SK-N-SH treated with all-trans-retinoic acid at 6 μM for 48 hours (cell line): ENCODE measurements at regions not wholly inside any gene's neighbourhood (a gene's known extent, or its start where the extent isn't known, plus 50 kb on each side); places are given as distances from the start of the nearest gene placed in this dataset.

Experiments used
- ATAC-seq: fragments of 200-7000 bp; cut with Tn5 transposase; 3 replicates; pipeline ENCODE4 v1.9.1; 2020; ENCODE audit warnings: mild to moderate bottlenecking, moderate library complexity
- ARNTL ChIP-seq: fragments of 450-650 bp; formaldehyde crosslinking; IDR thresholded peaks from 2 replicates; pipeline ENCODE4 v1.5.0; 2020; ENCODE audit warnings: low read depth, mild to moderate bottlenecking, moderate library complexity, borderline replicate concordance
- BACH2 ChIP-seq: fragments of 250-450 bp; sonication (Bioruptor Pico); IDR thresholded peaks from 2 replicates; pipeline ENCODE4 v1.9.0; 2021; ENCODE audit warnings: mild to moderate bottlenecking, borderline replicate concordance
- CSDC2 ChIP-seq: fragments of 250-450 bp; sonication (Bioruptor Pico); IDR thresholded peaks from 2 replicates; pipeline ENCODE4 v1.5.0; 2020; ENCODE audit warnings: mild to moderate bottlenecking, moderate library complexity
- ESRRG ChIP-seq: fragments of 250-450 bp; sonication (Bioruptor Pico); IDR thresholded peaks from 2 replicates; pipeline ENCODE4 v1.6.1; 2021; ENCODE audit warnings: mild to moderate bottlenecking
- GLIS3 ChIP-seq: fragments of 250-450 bp; sonication (Bioruptor Pico); IDR thresholded peaks from 2 replicates; pipeline ENCODE4 v1.5.0; 2020; ENCODE audit warnings: mild to moderate bottlenecking, moderate library complexity
- ISL1 ChIP-seq: fragments of 250-450 bp; sonication (Bioruptor Pico); IDR thresholded peaks from 2 replicates; pipeline ENCODE4 v2.1.2; 2022; ENCODE audit warnings: mild to moderate bottlenecking, moderate library complexity
- OSR1 ChIP-seq: fragments of 250-450 bp; sonication (Bioruptor Pico); IDR thresholded peaks from 2 replicates; pipeline ENCODE4 v1.8.0; 2022; ENCODE audit warnings: moderate library complexity, mild to moderate bottlenecking, inconsistent platforms
- PPARA ChIP-seq: fragments of 250-450 bp; sonication (Bioruptor Pico); IDR thresholded peaks from 2 replicates; pipeline ENCODE4 v1.5.0; 2020; ENCODE audit warnings: mild to moderate bottlenecking, borderline replicate concordance
- RARB ChIP-seq: fragments of 250-450 bp; sonication (Bioruptor Pico); IDR thresholded peaks from 2 replicates; pipeline ENCODE4 v1.8.0; 2021; ENCODE audit warnings: mild to moderate bottlenecking, moderate library complexity
- SNAI2 ChIP-seq: fragments of 250-450 bp; sonication (Bioruptor Pico); IDR thresholded peaks from 2 replicates; pipeline ENCODE4 v1.5.0; 2020; ENCODE audit warnings: mild to moderate bottlenecking, moderate library complexity
- TCF4 ChIP-seq: fragments of 250-450 bp; sonication (Bioruptor Pico); IDR thresholded peaks from 2 replicates; pipeline ENCODE4 v1.8.0; 2021; ENCODE audit warnings: mild to moderate bottlenecking, moderate library complexity, borderline replicate concordance
- TOX ChIP-seq: fragments of 250-450 bp; sonication (Bioruptor Pico); IDR thresholded peaks from 2 replicates; pipeline ENCODE4 v1.8.0; 2021; ENCODE audit warnings: mild to moderate bottlenecking, moderate library complexity, borderline replicate concordance
- ZC3H10 ChIP-seq: fragments of 250-450 bp; sonication (Bioruptor Pico); IDR thresholded peaks from 2 replicates; pipeline ENCODE4 v1.5.1; 2021; ENCODE audit warnings: mild to moderate bottlenecking, moderate library complexity
- ZFP3 ChIP-seq: fragments of 250-450 bp; sonication (Bioruptor Pico); IDR thresholded peaks from 2 replicates; pipeline ENCODE4 v1.5.0; 2020; ENCODE audit warnings: mild to moderate bottlenecking, moderate library complexity
- ZFP30 ChIP-seq: fragments of 450-650 bp; formaldehyde crosslinking; IDR thresholded peaks from 2 replicates; pipeline ENCODE4 v1.5.0; 2022; ENCODE audit warnings: mild to moderate bottlenecking, moderate library complexity
- ZNF565 ChIP-seq: fragments of 450-650 bp; formaldehyde crosslinking; conservative IDR thresholded peaks from 2 replicates; pipeline ENCODE4 v1.5.0; 2020; ENCODE audit warnings: low read depth, mild to moderate bottlenecking, moderate library complexity
- ZNF70 ChIP-seq: fragments of 450-650 bp; formaldehyde crosslinking; IDR thresholded peaks from 2 replicates; pipeline ENCODE4 v1.5.0; 2020; ENCODE audit warnings: mild to moderate bottlenecking, moderate library complexity
- ZNF8 ChIP-seq: fragments of 450-650 bp; formaldehyde crosslinking; IDR thresholded peaks from 2 replicates; pipeline ENCODE4 v1.5.0; 2020; ENCODE audit warnings: mild to moderate bottlenecking, moderate library complexity
- TF ChIP-seq, protein P1 (sequence below): fragments of 250-450 bp; sonication (Bioruptor Pico); IDR thresholded peaks from 2 replicates; pipeline ENCODE4 v1.5.1; 2021; ENCODE audit warnings: mild to moderate bottlenecking, moderate library complexity
- TF ChIP-seq, protein P2 (sequence below): fragments of 250-450 bp; sonication (Bioruptor Pico); IDR thresholded peaks from 2 replicates; pipeline ENCODE4 v1.8.0; 2020; ENCODE audit warnings: mild to moderate bottlenecking, moderate library complexity, borderline replicate concordance
- TF ChIP-seq, protein P3 (sequence below): fragments of 250-450 bp; sonication (Bioruptor Pico); IDR thresholded peaks from 2 replicates; pipeline ENCODE4 v1.8.0; 2021; ENCODE audit warnings: low read depth, mild to moderate bottlenecking, moderate library complexity, borderline replicate concordance
- TF ChIP-seq, protein P4 (sequence below): fragments of 250-450 bp; sonication (Bioruptor Pico); IDR thresholded peaks from 2 replicates; pipeline ENCODE4 v1.5.1; 2020; ENCODE audit warnings: low read depth, mild to moderate bottlenecking, moderate library complexity
- TF ChIP-seq, protein P5 (sequence below): fragments of 250-450 bp; sonication (Bioruptor Pico); IDR thresholded peaks from 2 replicates; pipeline ENCODE4 v1.5.0; 2020; ENCODE audit warnings: mild to moderate bottlenecking, moderate library complexity

DNA sequence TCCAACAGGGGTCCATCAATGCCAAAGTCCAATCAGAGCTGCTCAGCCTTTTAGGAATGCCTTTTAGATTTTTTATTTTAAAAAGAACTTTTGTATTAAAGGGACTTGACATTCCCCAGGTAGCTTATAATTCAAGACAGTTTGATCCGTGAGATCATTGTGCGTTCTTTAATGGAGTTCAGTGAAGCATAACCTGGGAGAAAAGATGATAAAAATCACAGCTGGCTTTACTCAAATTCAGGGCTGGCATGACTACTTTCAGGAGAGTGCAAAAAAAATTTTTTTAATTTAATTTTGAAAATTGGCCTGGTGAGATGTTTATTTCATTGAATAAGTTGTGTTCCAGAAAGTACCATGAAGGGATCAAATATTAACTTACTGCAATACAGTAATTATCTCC is 118.2 kb downstream of the VCX2 start:
- no peak for ATAC-seq
- 0 out of 2 replicates have a peak, but pooled peaks have one; percentile 34 for TF ChIP-seq TCF4
- TF ChIP-seq OSR1 (CRISPR knock-in tag): no peak
- peak; percentile 77 for TF ChIP-seq ISL1 (CRISPR knock-in tag)

DNA sequence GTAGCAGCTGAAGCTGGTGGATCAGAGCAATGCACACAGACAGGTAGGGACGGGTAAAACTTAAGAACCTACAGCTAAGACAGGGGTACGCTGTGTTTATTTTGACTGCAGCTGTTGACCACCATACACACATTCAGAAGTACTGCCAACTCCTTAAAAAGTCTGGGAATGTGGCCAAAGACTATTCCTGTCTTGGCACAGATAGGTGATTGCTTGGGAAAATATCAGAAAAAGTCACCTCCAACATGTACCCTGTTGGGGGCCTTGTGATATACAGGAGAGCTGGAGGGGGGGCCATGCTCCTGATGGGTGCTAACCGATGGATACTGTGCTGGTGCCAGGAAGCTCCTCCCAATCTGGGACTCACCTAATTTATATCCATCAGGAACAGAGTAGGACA is 121.2 kb downstream of the VCX2 start:
- no peak for ATAC-seq
- TF ChIP-seq GLIS3 (CRISPR knock-in tag) (no peak), TOX (CRISPR knock-in tag) (no peak), PPARA (CRISPR knock-in tag) (no peak), ESRRG (CRISPR knock-in tag) (no peak), ISL1 (CRISPR knock-in tag) (no peak), ZC3H10 (CRISPR knock-in tag) (no peak), CSDC2 (no peak), ARNTL (no peak), ZNF8 (no peak), SNAI2 (CRISPR knock-in tag) (no peak), ZNF70 (CRISPR knock-in tag) (no peak), OSR1 (CRISPR knock-in tag) (no peak)
- TF ChIP-seq, protein P1, sequence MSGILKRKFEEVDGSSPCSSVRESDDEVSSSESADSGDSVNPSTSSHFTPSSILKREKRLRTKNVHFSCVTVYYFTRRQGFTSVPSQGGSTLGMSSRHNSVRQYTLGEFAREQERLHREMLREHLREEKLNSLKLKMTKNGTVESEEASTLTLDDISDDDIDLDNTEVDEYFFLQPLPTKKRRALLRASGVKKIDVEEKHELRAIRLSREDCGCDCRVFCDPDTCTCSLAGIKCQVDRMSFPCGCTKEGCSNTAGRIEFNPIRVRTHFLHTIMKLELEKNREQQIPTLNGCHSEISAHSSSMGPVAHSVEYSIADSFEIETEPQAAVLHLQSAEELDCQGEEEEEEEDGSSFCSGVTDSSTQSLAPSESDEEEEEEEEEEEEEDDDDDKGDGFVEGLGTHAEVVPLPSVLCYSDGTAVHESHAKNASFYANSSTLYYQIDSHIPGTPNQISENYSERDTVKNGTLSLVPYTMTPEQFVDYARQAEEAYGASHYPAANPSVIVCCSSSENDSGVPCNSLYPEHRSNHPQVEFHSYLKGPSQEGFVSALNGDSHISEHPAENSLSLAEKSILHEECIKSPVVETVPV: no peak
- TF ChIP-seq, protein P2, sequence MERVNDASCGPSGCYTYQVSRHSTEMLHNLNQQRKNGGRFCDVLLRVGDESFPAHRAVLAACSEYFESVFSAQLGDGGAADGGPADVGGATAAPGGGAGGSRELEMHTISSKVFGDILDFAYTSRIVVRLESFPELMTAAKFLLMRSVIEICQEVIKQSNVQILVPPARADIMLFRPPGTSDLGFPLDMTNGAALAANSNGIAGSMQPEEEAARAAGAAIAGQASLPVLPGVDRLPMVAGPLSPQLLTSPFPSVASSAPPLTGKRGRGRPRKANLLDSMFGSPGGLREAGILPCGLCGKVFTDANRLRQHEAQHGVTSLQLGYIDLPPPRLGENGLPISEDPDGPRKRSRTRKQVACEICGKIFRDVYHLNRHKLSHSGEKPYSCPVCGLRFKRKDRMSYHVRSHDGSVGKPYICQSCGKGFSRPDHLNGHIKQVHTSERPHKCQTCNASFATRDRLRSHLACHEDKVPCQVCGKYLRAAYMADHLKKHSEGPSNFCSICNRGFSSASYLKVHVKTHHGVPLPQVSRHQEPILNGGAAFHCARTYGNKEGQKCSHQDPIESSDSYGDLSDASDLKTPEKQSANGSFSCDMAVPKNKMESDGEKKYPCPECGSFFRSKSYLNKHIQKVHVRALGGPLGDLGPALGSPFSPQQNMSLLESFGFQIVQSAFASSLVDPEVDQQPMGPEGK (CRISPR knock-in tag): no peak
- TF ChIP-seq, protein P3, sequence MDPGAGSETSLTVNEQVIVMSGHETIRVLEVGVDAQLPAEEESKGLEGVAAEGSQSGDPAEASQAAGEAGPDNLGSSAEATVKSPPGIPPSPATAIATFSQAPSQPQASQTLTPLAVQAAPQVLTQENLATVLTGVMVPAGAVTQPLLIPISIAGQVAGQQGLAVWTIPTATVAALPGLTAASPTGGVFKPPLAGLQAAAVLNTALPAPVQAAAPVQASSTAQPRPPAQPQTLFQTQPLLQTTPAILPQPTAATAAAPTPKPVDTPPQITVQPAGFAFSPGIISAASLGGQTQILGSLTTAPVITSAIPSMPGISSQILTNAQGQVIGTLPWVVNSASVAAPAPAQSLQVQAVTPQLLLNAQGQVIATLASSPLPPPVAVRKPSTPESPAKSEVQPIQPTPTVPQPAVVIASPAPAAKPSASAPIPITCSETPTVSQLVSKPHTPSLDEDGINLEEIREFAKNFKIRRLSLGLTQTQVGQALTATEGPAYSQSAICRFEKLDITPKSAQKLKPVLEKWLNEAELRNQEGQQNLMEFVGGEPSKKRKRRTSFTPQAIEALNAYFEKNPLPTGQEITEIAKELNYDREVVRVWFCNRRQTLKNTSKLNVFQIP: no peak
- TF ChIP-seq, protein P4, sequence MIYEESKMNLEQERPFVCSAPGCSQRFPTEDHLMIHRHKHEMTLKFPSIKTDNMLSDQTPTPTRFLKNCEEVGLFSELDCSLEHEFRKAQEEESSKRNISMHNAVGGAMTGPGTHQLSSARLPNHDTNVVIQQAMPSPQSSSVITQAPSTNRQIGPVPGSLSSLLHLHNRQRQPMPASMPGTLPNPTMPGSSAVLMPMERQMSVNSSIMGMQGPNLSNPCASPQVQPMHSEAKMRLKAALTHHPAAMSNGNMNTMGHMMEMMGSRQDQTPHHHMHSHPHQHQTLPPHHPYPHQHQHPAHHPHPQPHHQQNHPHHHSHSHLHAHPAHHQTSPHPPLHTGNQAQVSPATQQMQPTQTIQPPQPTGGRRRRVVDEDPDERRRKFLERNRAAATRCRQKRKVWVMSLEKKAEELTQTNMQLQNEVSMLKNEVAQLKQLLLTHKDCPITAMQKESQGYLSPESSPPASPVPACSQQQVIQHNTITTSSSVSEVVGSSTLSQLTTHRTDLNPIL (CRISPR knock-in tag): no peak
- TF ChIP-seq, all 23 proteins: peak for 0

DNA sequence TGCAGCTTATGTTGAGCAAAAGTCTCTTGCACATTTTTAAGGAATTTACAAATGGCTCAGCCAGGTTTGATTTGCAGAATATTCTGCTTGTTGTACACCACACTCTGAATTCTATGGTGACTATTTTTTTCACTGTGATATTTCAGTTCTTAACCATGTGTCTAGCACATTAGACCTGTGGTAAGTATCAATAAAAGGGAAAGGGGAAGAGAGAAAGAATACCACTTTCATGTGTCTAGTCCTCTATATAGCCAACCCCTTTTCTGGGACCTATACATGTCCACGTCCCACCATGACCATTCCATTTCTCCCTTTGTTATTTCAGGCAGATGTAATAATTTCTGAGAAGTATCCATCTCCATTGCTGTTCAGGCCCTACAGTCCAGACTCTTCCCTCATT is 121.3 kb upstream of the PNPLA4 start:
- ATAC-seq: no peak
- TF ChIP-seq, protein P1: no peak
- TF ChIP-seq TOX (CRISPR knock-in tag) (no peak), RARB (CRISPR knock-in tag) (no peak), ZFP3 (CRISPR knock-in tag) (no peak), ZNF70 (CRISPR knock-in tag) (no peak), ZNF8 (no peak), BACH2 (no peak), CSDC2 (no peak), TCF4 (no peak), ISL1 (CRISPR knock-in tag) (no peak), ZC3H10 (CRISPR knock-in tag) (no peak), ESRRG (CRISPR knock-in tag) (no peak), GLIS3 (CRISPR knock-in tag) (no peak), ZFP30 (CRISPR knock-in tag) (no peak), SNAI2 (CRISPR knock-in tag) (no peak), ZNF565 (CRISPR knock-in tag) (no peak)
- TF ChIP-seq, protein P4 (CRISPR knock-in tag): no peak
- TF ChIP-seq, protein P5, sequence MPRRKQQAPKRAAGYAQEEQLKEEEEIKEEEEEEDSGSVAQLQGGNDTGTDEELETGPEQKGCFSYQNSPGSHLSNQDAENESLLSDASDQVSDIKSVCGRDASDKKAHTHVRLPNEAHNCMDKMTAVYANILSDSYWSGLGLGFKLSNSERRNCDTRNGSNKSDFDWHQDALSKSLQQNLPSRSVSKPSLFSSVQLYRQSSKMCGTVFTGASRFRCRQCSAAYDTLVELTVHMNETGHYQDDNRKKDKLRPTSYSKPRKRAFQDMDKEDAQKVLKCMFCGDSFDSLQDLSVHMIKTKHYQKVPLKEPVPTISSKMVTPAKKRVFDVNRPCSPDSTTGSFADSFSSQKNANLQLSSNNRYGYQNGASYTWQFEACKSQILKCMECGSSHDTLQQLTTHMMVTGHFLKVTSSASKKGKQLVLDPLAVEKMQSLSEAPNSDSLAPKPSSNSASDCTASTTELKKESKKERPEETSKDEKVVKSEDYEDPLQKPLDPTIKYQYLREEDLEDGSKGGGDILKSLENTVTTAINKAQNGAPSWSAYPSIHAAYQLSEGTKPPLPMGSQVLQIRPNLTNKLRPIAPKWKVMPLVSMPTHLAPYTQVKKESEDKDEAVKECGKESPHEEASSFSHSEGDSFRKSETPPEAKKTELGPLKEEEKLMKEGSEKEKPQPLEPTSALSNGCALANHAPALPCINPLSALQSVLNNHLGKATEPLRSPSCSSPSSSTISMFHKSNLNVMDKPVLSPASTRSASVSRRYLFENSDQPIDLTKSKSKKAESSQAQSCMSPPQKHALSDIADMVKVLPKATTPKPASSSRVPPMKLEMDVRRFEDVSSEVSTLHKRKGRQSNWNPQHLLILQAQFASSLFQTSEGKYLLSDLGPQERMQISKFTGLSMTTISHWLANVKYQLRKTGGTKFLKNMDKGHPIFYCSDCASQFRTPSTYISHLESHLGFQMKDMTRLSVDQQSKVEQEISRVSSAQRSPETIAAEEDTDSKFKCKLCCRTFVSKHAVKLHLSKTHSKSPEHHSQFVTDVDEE (CRISPR knock-in tag): no peak
- TF ChIP-seq, protein P2 (CRISPR knock-in tag): no peak
